Kidney epithelial cell (primary cell): ENCODE measurements at regions not wholly inside any gene's neighbourhood (a gene's known extent, or its start where the extent isn't known, plus 50 kb on each side); places are given as distances from the start of the nearest gene placed in this dataset.

Experiments
- DNase-seq: peaks from one replicate; pipeline ENCODE4 v3.0.0-alpha.2; 2010; ENCODE audit warnings: low read depth
- H3K27me3 ChIP-seq: 2 replicates; pipeline ENCODE4 v1.6.0; 2011; ENCODE audit warnings: low read length; ENCODE audit not compliant: control insufficient read depth, insufficient read depth
- H3K36me3 ChIP-seq: 2 replicates; pipeline ENCODE4 v1.5.1; 2011; ENCODE audit warnings: low read length; ENCODE audit not compliant: control insufficient read depth, insufficient read depth
- H3K4me3 ChIP-seq: 2 replicates; pipeline ENCODE4 v1.5.1; 2011; ENCODE audit warnings: low read depth, mild to moderate bottlenecking, control low read depth, low read length
- CTCF ChIP-seq: IDR thresholded peaks from 2 replicates; pipeline ENCODE4 v1.5.1; 2011; ENCODE audit warnings: mild to moderate bottlenecking, moderate library complexity, low read length, control low read depth, inconsistent platforms; ENCODE audit not compliant: insufficient read depth, poor library complexity, severe bottlenecking

GRCh38 chr4:178665916-178666315 lies 1223.7 kb upstream of the AGA start:
- Histone ChIP-seq H3K27me3 (no peaks in the 10 kb centered on the region), H3K4me3 (no peak overlapping the region)
- no peak for DNase-seq

GRCh38 chr4:178671766-178672165 lies 1229.5 kb upstream of the AGA start:
- H3K36me3 ChIP-seq = no peaks in the 10 kb centered on the region
- TF ChIP-seq CTCF = no peak
- DNase-seq = no peak
- no peaks in the 10 kb centered on the region for H3K27me3 ChIP-seq
- no peak overlapping the region for H3K4me3 ChIP-seq

More at GRCh38 chr4:178665916-178666315, 1223.7 kb upstream of the AGA start:
- no peak for TF ChIP-seq CTCF
- H3K36me3 ChIP-seq = no peaks in the 10 kb centered on the region

- H3K4me3 ChIP-seq = no peak overlapping the region
- DNase-seq = no peak
- no peaks in the 10 kb centered on the region for H3K27me3 ChIP-seq
- no peaks in the 10 kb centered on the region for H3K36me3 ChIP-seq
- TF ChIP-seq CTCF = no peak
Observed at GRCh38 chr4:178672512-178672911, 1230.3 kb upstream of the AGA start.

GRCh38 chr4:178681871-178682270 lies 1239.6 kb upstream of the AGA start:
- no peak for TF ChIP-seq CTCF
- Histone ChIP-seq H3K4me3 (no peak overlapping the region), H3K27me3 (no peaks in the 10 kb centered on the region), H3K36me3 (no peaks in the 10 kb centered on the region)
- DNase-seq = no peak

GRCh38 chr4:178689926-178690325 lies 1247.7 kb upstream of the AGA start:
- DNase-seq = no peak
- Histone ChIP-seq H3K27me3 (no peaks in the 10 kb centered on the region), H3K4me3 (no peak overlapping the region), H3K36me3 (no peaks in the 10 kb centered on the region)
- TF ChIP-seq CTCF = no peak

- no peak overlapping the region for H3K4me3 ChIP-seq
- H3K36me3 ChIP-seq = no peaks in the 10 kb centered on the region
- no peak for DNase-seq
- no peak for TF ChIP-seq CTCF
- no peaks in the 10 kb centered on the region for H3K27me3 ChIP-seq
Observed at GRCh38 chr4:178693816-178694215, 1251.6 kb upstream of the AGA start.
